ENCODE measurements at regions not wholly inside any gene's neighbourhood (a gene's known extent, or its start where the extent isn't known, plus 50 kb on each side); places are given as distances from the start of the nearest gene placed in this dataset.
"Not testable (repeated sequence)": the region's sequence is repeated elsewhere in the genome, so short reads cannot be mapped to it uniquely, and the experiment has no call there.

DNA sequence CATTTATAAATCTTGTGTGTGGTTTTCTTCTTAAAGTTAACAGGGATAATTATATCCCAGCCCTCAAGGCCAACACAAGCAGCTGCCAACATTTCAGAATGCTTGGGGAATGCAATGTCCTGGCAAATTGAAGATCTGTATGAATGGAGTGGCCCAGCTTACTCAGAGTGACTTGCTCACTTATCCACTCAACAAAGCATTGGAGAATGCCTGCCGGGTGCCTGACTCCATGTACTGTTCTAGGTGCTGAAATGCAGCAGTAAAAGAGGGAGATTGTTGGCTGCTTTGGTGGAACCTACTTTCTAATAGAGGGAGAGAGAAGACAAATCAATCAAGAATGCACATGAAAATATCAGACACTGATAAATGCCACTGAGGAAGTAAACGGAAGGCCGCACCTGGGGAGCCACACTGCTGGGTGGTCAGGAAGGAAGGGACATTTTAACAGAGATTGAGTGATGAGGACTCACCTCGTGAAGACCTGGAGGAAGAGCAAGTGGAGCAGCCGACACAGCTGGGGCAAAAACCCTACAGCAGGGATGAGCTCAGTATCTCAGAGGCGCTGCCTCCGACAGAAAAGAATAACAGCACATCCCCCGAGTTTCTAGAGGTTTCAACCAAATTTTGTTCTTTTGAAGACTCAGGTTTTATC lies 61.2 kb upstream of the VASH1 start:
- no peak for DNase-seq (ENCODE audit: low spot score)

DNA sequence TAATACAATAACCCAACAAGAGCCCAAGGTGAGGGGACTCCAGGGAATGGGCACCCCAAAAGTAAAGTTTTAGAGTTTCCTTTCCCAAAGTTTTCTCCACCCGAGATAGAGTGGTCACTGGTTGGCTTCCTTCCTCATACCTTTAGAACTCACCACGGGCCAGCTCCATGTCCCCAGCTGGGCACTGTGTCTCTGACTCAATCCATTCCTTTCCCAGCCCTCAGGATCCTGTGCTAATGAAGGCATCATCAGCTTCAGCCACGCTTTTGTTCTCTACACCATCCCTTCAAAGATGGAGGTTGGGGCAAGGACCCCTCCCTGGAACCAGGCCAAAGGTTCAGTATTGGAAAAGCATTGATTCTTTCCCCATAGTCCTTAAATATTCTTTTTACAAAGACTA lies 59.8 kb upstream of the VASH1 start:
- no peak for DNase-seq (ENCODE audit: low spot score)

DNA sequence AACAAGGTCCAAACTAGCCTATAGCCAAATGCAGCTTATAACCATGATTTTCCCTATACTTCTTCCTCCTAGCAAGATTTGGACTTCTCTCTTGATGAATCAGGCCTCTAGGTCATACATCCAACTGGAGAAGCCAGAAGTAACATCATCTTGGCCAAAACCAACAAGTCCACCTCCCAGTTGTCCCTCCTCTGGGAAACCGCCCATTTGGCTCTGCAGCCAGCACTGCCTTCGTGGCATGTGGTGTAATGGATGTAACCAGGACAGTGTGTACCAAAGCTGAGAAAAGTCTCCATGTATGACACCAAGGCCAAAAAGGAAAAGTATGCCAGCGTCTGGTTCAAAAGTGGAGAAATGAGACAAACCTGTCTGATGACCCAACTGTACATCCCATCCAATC lies 59.3 kb upstream of the VASH1 start:
- no peak for DNase-seq (ENCODE audit: low spot score)

- DNase-seq (ENCODE audit: low spot score) = no peak
Measured at GRCh38 chr14:76705214-76705613, 56.1 kb upstream of the VASH1 start.

DNA sequence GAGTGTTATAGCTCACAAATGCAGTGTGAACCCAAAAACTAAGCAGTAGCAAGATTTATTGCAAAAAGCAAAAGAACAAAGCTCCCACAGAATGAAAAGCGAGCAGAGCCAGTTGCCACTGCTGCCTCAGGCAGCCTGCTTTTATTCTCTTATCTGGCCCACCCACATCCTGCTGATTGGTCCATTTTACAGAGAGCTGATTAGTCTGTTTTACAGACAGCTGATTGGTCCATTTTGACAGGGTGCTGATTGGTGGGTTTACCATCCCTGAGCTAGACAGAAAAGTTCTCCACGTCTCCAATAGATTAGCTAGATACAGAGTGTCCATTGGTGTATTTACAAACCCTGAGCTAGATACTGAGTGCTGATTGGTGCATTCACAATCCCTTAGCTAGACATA lies 55.1 kb upstream of the VASH1 start:
- DNase-seq (ENCODE audit: low spot score) = not testable (repeated sequence)

DNA sequence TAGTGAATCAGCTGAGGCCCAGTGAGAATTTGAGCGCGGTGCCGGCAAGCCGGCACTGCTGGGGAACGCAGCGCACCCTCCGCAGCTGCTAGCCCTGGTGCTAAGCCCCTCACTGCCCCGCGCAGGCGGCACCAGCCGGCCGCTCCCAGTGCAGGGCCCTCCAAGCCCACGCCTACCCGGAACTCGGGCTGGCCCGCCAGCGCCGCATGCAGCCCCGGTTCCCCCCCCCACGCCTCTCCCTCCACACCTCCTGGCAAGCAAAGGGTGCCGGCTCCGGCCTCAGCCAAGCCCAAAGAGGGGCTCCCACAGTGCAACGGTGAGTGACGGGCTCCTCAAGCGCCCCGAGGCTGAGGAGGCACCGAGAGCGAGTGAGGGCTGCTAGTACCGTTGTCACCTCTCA lies 54.5 kb upstream of the VASH1 start:
- no peak for DNase-seq (ENCODE audit: low spot score)

DNA sequence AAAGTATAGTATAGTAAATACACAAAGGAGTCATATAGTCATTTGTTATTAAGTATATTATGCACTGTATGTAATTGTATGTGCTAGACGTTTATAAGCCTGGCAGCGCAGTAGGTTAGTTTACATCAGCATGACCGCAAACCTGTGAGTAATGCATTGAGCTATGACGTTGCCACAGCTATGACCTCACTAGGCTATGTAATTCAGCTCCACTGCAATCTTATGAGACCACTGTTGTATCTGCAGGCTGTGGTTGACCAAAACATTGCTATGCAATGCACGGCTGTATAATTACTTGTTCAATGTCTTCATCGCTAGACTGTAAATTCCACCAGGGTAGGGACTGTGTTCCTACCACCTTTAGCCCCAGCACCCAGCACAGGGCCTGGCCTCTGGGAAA lies 53.2 kb upstream of the VASH1 start:
- DNase-seq (ENCODE audit: low spot score) = no peak

GRCh38 chr14:76708771-76709170 lies 52.5 kb upstream of the VASH1 start:
- no peak for DNase-seq (ENCODE audit: low spot score)

GRCh38 chr14:76710056-76711010 lies 50.9 kb upstream of the VASH1 start:
- DNase-seq (ENCODE audit: low spot score) = no peak

Measured in ecto neural progenitor cell (in vitro differentiated cells).